DMS 273 treated with DMSO at 0.1 percent for 48 hours (cell line): ENCODE measurements at regions not wholly inside any gene's neighbourhood (a gene's known extent, or its start where the extent isn't known, plus 50 kb on each side); places are given as distances from the start of the nearest gene placed in this dataset.

Source experiments
- DNase-seq: peaks from one replicate; lab custom pipeline; 2025; lab: John Stamatoyannopoulos, UW

GRCh38 chr1:55331351-55331750 lies 116.2 kb upstream of the USP24 start:
- DNase-seq = no peak

- no peak for DNase-seq
Measured at GRCh38 chr1:55329808-55330432, 114.8 kb upstream of the USP24 start.

- no peak for DNase-seq
Measured at GRCh38 chr1:55329091-55329490, 113.9 kb upstream of the USP24 start.

DNA sequence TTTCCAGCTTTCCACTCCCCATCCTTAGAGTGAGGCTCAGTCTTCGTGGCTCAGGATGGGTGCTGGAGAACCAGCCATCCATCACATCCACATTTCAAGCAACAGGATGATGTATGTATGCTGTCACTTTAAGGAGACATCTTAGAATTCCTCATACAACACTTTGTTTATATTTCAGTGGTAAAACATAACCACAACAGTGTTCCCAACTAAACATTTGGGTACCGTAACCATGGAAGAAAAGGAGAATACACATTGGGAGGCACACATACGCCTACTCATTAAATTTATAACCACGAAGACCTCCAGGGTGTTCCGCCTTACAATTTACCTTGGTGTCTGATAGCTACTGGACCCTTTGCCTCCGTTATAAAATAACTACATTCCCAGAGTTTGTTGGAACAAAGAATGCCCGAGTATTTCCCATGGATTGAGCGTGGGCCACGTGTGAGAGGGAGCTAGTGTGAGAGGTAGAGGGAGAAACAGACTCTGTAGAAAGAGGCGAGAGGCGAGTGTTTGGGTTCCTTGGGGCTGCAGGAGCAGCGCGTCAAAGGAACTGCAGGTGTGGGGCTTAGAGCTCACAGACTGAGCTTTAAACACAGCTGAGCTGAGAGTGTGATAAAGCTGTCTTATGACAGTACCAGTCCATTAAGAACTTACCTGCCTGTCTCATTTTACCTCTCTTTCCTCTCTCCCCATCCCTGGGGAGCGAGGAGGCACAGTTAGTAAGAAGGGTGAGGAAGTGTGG lies 111.5 kb upstream of the USP24 start:
- DNase-seq = no peak

DNA sequence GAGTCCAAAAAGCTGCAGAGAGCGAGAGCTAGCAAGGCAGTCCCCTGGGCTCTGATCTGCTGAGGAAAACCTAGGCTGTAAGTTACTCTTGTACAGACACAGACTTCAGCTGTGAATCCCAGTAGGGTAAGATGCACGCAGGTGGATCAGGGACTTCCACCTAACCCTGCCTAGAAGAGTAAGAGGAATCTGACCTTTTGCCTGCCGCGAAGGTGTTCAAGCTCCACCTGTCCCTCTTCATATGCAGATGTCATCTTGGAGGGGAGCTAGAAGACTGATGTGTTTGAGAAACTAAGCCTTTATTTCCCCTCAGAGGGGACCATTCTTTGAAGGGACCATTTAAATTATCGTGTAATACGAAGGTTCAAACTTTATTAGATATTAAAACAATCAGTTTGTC lies 108.6 kb upstream of the USP24 start:
- no peak for DNase-seq

DNA sequence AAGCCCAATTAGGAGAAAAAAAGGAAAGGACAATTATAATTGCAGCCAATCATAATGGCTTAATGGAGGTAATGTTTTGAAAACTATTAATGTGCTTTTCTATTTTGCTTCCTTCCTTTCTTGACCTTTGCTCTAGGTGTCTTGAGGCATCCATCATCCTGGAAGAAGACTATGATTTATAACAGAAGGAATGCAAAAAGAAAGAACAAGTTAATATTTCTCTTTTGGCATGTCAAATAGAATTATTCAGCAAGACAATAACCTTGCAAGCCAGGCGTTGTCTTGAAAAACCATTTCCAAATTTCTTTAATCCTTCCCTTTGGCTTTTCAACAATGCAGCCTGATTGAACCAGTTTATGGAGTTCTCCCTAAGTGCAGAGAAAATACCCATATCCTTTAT lies 107.7 kb upstream of the USP24 start:
- no peak for DNase-seq

- no peak for DNase-seq
Measured at GRCh38 chr1:55321942-55322341, 106.8 kb upstream of the USP24 start.

GRCh38 chr1:55320891-55321290 lies 105.7 kb upstream of the USP24 start:
- DNase-seq = peak; percentile 45

GRCh38 chr1:55318116-55318817 lies 103.1 kb upstream of the USP24 start:
- DNase-seq = no peak

DNA sequence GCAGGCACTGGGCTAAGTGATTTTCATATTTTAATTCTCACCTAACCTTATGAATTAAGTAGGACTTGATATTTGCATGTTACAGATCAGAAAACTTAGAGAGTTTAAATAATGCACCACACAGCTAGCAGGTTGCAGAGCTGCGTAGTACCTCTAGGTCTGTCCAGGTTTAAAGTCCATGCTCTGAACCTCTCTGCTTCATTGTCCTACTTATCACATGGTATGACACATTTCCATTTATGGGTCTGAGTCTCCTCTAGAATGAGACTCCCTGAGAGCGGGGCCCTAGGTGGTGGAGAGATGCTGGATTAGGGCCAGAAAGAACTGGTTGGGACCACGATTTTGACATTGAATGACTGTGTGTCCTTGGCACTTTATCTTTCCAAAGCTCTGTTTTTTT lies 102.5 kb upstream of the USP24 start:
- DNase-seq = no peak

GRCh38 chr1:55316947-55317662 lies 101.9 kb upstream of the USP24 start:
- DNase-seq = no peak

GRCh38 chr1:55316502-55316901 lies 101.3 kb upstream of the USP24 start:
- no peak for DNase-seq

DNA sequence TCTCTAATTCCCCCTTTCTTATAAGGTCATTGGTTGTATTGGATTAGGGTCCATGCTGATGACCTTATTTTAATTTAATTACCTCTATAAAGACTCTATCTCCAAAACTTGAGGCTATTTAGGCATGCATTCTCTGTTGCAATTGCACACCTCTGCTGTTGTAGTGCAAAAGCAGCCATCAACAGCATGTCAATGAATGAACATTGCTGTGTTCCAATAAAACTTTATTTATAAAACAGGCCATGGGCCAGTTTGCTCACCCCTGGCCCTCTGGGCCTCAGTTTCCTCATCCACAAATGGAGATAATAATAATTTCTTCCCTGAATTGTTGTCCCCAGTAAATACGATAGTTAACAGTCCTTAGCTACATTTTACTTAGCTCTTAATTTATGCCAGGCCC lies 100.4 kb upstream of the USP24 start:
- no peak for DNase-seq

DNA sequence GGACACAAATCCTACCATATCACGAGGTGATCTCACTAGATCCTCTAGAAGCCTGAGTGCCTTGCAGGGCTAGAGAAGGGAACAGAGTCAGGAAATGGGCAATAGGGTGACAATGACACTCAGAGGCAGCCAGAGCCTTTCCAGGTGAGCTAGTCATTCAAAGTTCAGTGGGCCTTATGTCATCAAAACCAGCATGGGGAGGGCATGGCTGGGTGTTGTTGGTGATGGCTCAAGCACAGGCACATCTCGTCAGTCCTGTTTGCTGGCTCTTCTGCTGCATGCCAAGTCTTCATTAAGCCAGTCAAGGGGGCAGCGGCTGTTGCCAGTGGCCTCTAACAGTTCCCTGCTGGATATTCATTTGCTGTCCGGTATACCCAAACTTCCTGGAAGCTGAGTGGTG lies 99.6 kb upstream of the USP24 start:
- no peak for DNase-seq

- no peak for DNase-seq
Measured at GRCh38 chr1:55313903-55314302, 98.7 kb upstream of the USP24 start.

DNA sequence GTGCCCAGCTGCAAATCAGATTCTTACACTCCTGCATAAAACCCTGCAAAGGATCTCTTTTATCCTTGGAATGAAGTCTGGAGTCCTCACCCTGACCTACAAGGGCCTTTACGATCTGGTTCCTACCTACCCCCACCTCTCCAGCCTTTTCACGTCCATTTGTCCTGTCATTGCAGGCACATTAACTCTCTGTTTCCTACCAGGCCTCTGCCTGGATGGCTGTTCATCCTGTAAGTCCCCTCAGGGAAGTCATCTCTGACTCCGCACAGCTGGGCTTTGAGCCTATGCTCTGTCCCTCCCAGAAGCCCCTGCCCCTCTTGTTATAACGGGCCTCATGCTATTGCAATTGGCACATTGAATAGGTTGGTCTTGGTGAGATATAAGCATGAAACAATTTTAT lies 96.8 kb upstream of the USP24 start:
- no peak for DNase-seq

DNA sequence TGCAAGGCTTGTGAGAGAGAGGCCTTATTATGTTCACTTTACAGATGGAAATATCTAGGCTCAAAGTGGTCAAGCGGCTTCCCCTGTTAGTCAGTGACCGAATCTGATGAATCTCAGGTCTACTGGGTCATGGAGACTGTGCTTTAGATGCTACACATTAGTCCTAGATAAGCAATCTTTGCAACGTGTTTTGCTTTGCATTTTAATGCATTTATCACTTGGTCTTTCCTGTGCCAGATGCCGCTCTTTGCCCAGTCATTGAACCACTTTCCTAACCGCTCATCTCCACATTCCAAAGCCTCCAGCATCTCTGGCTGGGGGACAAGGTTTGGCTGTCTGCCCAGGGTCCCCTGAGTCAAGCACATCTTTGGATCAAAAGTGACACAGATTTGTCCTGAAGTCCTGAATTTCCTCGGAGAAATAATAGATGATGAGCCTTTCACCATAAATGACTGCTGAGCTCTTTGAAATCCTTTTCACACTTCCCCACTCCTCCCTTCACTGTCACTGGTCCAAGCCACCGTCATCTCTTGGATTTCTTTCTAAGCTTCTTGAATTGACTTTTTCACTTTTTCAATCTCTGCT lies 96.0 kb upstream of the USP24 start:
- DNase-seq = no peak

DNA sequence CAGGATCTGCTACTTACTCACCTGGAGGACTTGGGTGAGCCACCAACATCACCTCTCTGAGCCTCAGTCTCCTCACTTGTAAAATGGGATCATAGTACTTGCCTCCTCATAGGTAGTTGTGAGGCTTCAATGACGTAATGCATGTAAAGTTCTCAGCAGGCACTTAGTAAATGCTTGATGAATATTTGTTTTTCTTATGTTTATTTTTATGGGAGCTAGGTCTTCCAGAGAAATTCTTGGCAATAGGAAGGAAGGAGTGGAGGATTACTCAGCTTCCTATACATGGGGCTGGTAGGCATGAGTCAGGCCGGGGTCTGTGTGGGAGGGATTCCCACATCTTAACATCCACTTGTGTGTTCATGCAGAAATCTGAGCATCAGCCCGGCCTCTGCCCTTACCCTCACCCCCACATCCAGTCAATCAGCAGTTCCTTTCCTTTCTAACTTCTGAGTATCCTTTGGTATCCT lies 95.4 kb upstream of the USP24 start:
- DNase-seq = no peak

GRCh38 chr1:55309786-55310504 lies 94.8 kb upstream of the USP24 start:
- DNase-seq = no peak

- DNase-seq = no peak
Measured at GRCh38 chr1:55309053-55309452, 93.9 kb upstream of the USP24 start.

GRCh38 chr1:55305735-55306134 lies 90.6 kb upstream of the USP24 start:
- no peak for DNase-seq
